ENCODE measurements at regions not wholly inside any gene's neighbourhood (a gene's known extent, or its start where the extent isn't known, plus 50 kb on each side); places are given as distances from the start of the nearest gene placed in this dataset.

- Histone ChIP-seq H3K9me3 (no peaks in the 10 kb centered on the region), H3K36me3 (no peaks in the 10 kb centered on the region), H3K4me3 (no peak overlapping the region), H3K27ac (replicated peaks in 1 of 4) (no peak overlapping the region), H3K27me3 (no peaks in the 10 kb centered on the region), H3K4me1 (no peaks in the 10 kb centered on the region)
- TF ChIP-seq POLR2A (IDR thresholded peaks at IDR 0.05; ENCODE audit: low read depth) = no peak
- intact Hi-C loops (cut with DNase I) = no loop called here
- DNase-seq (ENCODE audit: extremely low spot score) = no peak
Observed at GRCh38 chr6:50236164-50236563, 186.4 kb upstream of the DEFB112 start.

DNA sequence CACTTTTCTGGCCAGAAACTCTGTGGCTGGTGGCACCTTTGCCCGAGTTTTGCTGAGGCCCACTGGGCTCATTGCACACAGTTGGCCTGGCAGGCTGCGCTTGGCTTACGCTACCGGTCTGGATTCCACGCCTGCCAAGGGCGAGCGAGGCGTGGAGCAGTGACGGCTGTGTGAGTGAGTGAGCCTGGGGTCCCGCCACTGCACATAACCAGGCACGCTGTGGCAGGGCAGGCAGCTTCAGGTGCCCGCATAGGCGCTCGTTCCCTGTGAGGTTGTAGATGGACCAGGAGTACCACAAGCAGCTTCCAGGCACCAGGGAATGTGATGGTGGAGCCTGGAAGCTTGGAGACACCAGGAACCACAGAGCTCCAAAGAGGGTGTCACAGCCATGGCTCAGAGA lies 190.1 kb upstream of the DEFB112 start:
- Histone ChIP-seq H3K9me3 (no peaks in the 10 kb centered on the region), H3K27ac (replicated peaks in 1 of 4) (no peak overlapping the region), H3K36me3 (no peaks in the 10 kb centered on the region), H3K4me3 (no peak overlapping the region), H3K27me3 (no peaks in the 10 kb centered on the region), H3K4me1 (no peaks in the 10 kb centered on the region)
- TF ChIP-seq, protein P1, sequence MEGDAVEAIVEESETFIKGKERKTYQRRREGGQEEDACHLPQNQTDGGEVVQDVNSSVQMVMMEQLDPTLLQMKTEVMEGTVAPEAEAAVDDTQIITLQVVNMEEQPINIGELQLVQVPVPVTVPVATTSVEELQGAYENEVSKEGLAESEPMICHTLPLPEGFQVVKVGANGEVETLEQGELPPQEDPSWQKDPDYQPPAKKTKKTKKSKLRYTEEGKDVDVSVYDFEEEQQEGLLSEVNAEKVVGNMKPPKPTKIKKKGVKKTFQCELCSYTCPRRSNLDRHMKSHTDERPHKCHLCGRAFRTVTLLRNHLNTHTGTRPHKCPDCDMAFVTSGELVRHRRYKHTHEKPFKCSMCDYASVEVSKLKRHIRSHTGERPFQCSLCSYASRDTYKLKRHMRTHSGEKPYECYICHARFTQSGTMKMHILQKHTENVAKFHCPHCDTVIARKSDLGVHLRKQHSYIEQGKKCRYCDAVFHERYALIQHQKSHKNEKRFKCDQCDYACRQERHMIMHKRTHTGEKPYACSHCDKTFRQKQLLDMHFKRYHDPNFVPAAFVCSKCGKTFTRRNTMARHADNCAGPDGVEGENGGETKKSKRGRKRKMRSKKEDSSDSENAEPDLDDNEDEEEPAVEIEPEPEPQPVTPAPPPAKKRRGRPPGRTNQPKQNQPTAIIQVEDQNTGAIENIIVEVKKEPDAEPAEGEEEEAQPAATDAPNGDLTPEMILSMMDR (IDR thresholded peaks at IDR 0.05) = no peak
- no peak for TF ChIP-seq POLR2AphosphoS5 (IDR thresholded peaks at IDR 0.05)
- no peak for TF ChIP-seq POLR2A (IDR thresholded peaks at IDR 0.05; ENCODE audit: low read depth)
- no peak for TF ChIP-seq EP300 (IDR thresholded peaks at IDR 0.05)
- DNase-seq (ENCODE audit: extremely low spot score) = no peak
- WGBS = 89% methylated on average over 14 of the region's 14 CpGs
- intact Hi-C loops (cut with DNase I) = no loop called here

- intact Hi-C loops (cut with DNase I) = no loop called here
- no peak overlapping the region for H3K4me3 ChIP-seq
- TF ChIP-seq, protein P1 (IDR thresholded peaks at IDR 0.05) = no peak
- TF ChIP-seq POLR2AphosphoS5 (IDR thresholded peaks at IDR 0.05) (no peak), POLR2A (IDR thresholded peaks at IDR 0.05; ENCODE audit: low read depth) (no peak), EP300 (IDR thresholded peaks at IDR 0.05) (no peak)
- WGBS = 100% methylated on average over 6 of the region's 8 CpGs
- H3K9me3 ChIP-seq = no peaks in the 10 kb centered on the region
- no peak for DNase-seq (ENCODE audit: extremely low spot score)
- H3K36me3 ChIP-seq = no peaks in the 10 kb centered on the region
- no peaks in the 10 kb centered on the region for H3K27me3 ChIP-seq
- no peaks in the 10 kb centered on the region for H3K4me1 ChIP-seq
- H3K27ac ChIP-seq (replicated peaks in 1 of 4) = no peak overlapping the region
Observed at GRCh38 chr6:50240986-50241385, 191.3 kb upstream of the DEFB112 start.

GRCh38 chr6:50249493-50249892 lies 199.8 kb upstream of the DEFB112 start:
- H3K4me1 ChIP-seq = no peaks in the 10 kb centered on the region
- H3K9me3 ChIP-seq = no peaks in the 10 kb centered on the region
- intact Hi-C loops (cut with DNase I) = no loop called here
- no peaks in the 10 kb centered on the region for H3K36me3 ChIP-seq
- H3K27ac ChIP-seq (replicated peaks in 1 of 4) = no peak overlapping the region
- no peaks in the 10 kb centered on the region for H3K27me3 ChIP-seq
- H3K4me3 ChIP-seq = no peak overlapping the region
- no peak for TF ChIP-seq POLR2AphosphoS5 (IDR thresholded peaks at IDR 0.05)
- TF ChIP-seq, protein P1 (IDR thresholded peaks at IDR 0.05) = no peak
- no peak for TF ChIP-seq EP300 (IDR thresholded peaks at IDR 0.05)
- TF ChIP-seq POLR2A (IDR thresholded peaks at IDR 0.05; ENCODE audit: low read depth) = no peak
- DNase-seq (ENCODE audit: extremely low spot score) = no peak
- WGBS = 21% methylated on average over 2 of the region's 2 CpGs

DNA sequence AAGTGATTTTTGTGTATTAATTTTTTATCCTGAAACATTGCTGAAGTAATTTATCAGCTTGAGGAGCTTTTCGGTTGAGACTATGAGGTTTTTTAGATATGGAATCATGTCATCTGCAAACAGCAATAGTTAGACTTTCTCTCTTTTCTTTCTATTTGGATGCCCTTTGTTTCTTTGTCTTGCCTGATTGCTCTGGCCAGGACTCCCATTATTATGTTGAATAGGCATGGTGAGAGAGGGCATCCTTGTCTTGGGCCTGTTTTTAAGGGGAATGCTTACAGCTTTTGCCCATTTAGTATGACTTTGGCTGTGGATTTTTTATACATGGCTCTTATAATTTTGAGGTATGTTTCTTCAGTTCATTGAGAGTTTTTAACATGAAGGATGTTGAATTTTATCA lies 207.6 kb upstream of the DEFB112 start:
- H3K9me3 ChIP-seq = no peaks in the 10 kb centered on the region
- WGBS = 100% methylated on average over 1 of the region's 1 CpG
- no peaks in the 10 kb centered on the region for H3K36me3 ChIP-seq
- intact Hi-C loops (cut with DNase I) = no loop called here
- H3K4me3 ChIP-seq = no peak overlapping the region
- no peak for TF ChIP-seq POLR2AphosphoS5 (IDR thresholded peaks at IDR 0.05)
- TF ChIP-seq, protein P1 (IDR thresholded peaks at IDR 0.05) = no peak
- TF ChIP-seq POLR2A (IDR thresholded peaks at IDR 0.05; ENCODE audit: low read depth) = no peak
- no peak for TF ChIP-seq EP300 (IDR thresholded peaks at IDR 0.05)
- H3K27ac ChIP-seq (replicated peaks in 1 of 4) = no peak overlapping the region
- no peaks in the 10 kb centered on the region for H3K27me3 ChIP-seq
- no peaks in the 10 kb centered on the region for H3K4me1 ChIP-seq
- no peak for DNase-seq (ENCODE audit: extremely low spot score)
